ENCODE measurements at regions not wholly inside any gene's neighbourhood (a gene's known extent, or its start where the extent isn't known, plus 50 kb on each side); places are given as distances from the start of the nearest gene placed in this dataset.

GRCh38 chr7:57343901-57344622, 105.9 kb upstream of the ZNF716 start:
- TF ChIP-seq, protein P1, sequence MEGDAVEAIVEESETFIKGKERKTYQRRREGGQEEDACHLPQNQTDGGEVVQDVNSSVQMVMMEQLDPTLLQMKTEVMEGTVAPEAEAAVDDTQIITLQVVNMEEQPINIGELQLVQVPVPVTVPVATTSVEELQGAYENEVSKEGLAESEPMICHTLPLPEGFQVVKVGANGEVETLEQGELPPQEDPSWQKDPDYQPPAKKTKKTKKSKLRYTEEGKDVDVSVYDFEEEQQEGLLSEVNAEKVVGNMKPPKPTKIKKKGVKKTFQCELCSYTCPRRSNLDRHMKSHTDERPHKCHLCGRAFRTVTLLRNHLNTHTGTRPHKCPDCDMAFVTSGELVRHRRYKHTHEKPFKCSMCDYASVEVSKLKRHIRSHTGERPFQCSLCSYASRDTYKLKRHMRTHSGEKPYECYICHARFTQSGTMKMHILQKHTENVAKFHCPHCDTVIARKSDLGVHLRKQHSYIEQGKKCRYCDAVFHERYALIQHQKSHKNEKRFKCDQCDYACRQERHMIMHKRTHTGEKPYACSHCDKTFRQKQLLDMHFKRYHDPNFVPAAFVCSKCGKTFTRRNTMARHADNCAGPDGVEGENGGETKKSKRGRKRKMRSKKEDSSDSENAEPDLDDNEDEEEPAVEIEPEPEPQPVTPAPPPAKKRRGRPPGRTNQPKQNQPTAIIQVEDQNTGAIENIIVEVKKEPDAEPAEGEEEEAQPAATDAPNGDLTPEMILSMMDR (IDR thresholded peaks at IDR 0.05; ENCODE audit: extremely low read depth, insufficient read depth, missing control alignments) = no peak
- DNase-seq (ENCODE audit: low spot score) = no peak
- in situ Hi-C loops (cut with MboI; ENCODE audit: low pct_unique_long_range_greater_than_20kb, low sequenced_read_pairs, unreplicated experiment) = no loop called here

DNA sequence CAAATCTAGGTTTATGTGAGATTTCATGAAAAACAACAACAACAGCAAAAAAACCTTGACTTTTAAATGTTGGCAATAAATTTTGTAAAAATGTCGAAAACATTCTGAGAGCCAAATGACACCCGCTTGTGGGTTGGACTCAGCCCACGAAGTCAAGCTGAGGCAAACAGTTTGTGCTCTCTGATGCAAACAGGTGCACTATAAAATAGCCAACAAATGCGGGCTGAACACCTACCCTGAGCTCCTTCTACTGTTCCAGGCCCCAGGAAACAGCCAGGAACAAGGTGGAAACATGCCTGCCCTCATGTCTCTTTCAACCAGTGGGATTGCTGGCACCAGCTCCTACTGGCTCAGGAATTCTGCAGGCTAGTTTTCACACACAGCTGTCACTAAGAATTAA, 105.0 kb upstream of the ZNF716 start:
- in situ Hi-C loops (cut with MboI; ENCODE audit: low pct_unique_long_range_greater_than_20kb, low sequenced_read_pairs, unreplicated experiment) = no loop called here
- TF ChIP-seq, protein P1 (IDR thresholded peaks at IDR 0.05; ENCODE audit: extremely low read depth, insufficient read depth, missing control alignments) = no peak
- DNase-seq (ENCODE audit: low spot score) = no peak

- TF ChIP-seq, protein P1 (IDR thresholded peaks at IDR 0.05; ENCODE audit: extremely low read depth, insufficient read depth, missing control alignments) = no peak
- in situ Hi-C loops (cut with MboI; ENCODE audit: low pct_unique_long_range_greater_than_20kb, low sequenced_read_pairs, unreplicated experiment) = no loop called here
- no peak for DNase-seq (ENCODE audit: low spot score)
These were observed 101.2 kb upstream of the ZNF716 start for GRCh38 chr7:57348646-57349269.

DNA sequence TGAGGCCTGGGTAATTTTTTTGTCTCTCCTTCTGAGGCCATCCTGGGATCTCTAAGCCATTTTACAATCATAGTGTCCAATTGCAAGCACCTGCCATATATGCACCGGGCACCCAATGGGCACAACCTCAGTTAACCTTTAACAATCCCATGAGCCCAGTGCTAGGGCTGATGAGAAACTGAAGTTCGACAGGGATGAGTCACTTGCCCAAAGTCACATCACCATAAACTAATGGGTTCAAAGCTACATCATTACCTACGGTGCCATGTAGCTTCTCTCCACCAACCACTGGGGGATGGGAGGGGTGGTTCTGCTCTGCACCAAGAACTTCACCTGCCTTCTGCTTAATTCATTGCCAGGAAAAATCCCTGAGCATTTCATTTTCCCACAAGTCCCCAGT, 95.8 kb upstream of the ZNF716 start:
- in situ Hi-C loops (cut with MboI; ENCODE audit: low pct_unique_long_range_greater_than_20kb, low sequenced_read_pairs, unreplicated experiment) = no loop called here
- TF ChIP-seq, protein P1 (IDR thresholded peaks at IDR 0.05; ENCODE audit: extremely low read depth, insufficient read depth, missing control alignments) = no peak
- no peak for DNase-seq (ENCODE audit: low spot score)

GRCh38 chr7:57354679-57355338, 95.2 kb upstream of the ZNF716 start:
- TF ChIP-seq, protein P1 (IDR thresholded peaks at IDR 0.05; ENCODE audit: extremely low read depth, insufficient read depth, missing control alignments) = no peak
- in situ Hi-C loops (cut with MboI; ENCODE audit: low pct_unique_long_range_greater_than_20kb, low sequenced_read_pairs, unreplicated experiment) = no loop called here
- no peak for DNase-seq (ENCODE audit: low spot score)

DNA sequence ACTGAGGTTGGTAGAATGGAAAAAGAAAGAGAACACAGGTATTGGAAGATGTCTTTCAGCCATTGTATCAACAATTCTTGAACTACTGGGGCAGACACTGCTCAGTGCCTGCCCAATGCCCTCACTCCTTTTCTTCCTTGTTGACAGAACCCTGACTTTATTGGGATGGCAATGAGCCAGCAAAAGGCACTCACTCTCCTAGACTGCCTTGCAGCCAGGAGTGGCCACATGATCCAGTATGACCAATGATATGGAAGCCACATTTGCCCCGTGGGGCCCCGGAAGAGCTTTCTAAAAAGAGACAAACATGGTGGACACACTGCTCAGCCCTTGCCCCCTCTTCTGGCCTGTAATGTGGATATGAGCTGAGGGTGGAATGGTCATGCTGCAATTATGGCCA, 88.6 kb upstream of the ZNF716 start:
- TF ChIP-seq, protein P1 (IDR thresholded peaks at IDR 0.05; ENCODE audit: extremely low read depth, insufficient read depth, missing control alignments) = no peak
- in situ Hi-C loops (cut with MboI; ENCODE audit: low pct_unique_long_range_greater_than_20kb, low sequenced_read_pairs, unreplicated experiment) = no loop called here
- DNase-seq (ENCODE audit: low spot score) = no peak
